CD4-positive, CD25-positive, alpha-beta regulatory T cell (primary cell): ENCODE measurements at regions not wholly inside any gene's neighbourhood (a gene's known extent, or its start where the extent isn't known, plus 50 kb on each side); places are given as distances from the start of the nearest gene placed in this dataset.

ENCODE experiments used
- ATAC-seq, 2 donors: fragments of 150-1000 bp; cut with Tn5 transposase; one replicate each; pipeline ENCODE4 v1.10.0; 2021; ENCODE audit warnings: low read depth in 2 of 2, moderate number of reproducible peaks in 2 of 2, moderate library complexity in 1 of 2
- DNase-seq, 3 donors: peaks; one replicate each; pipeline versions ENCODE4 v3.0.0 to v3.0.0-alpha.2; 2012 to 2022; ENCODE audit warnings: mixed read lengths in 1 of 3
- H3K27ac ChIP-seq: one replicate; pipeline ENCODE4 v1.7.0; 2013; ENCODE audit warnings: mild to moderate bottlenecking, low read length; ENCODE audit not compliant: insufficient read depth, poor library complexity, severe bottlenecking
- H3K27me3 ChIP-seq: one replicate; pipeline ENCODE4 v1.7.0; 2013; ENCODE audit warnings: low read length; ENCODE audit not compliant: control insufficient read depth, insufficient read depth
- H3K36me3 ChIP-seq: one replicate; pipeline ENCODE4 v1.7.0; 2013; ENCODE audit warnings: mild to moderate bottlenecking, low read length, moderate library complexity; ENCODE audit not compliant: control insufficient read depth, insufficient read depth
- H3K4me1 ChIP-seq: 2 replicates; pipeline ENCODE4 v1.7.0; 2013; ENCODE audit warnings: mild to moderate bottlenecking, low read length; ENCODE audit not compliant: insufficient read depth, control insufficient read depth, poor library complexity, severe bottlenecking
- H3K4me3 ChIP-seq: one replicate; pipeline ENCODE4 v1.7.0; 2013; ENCODE audit warnings: low read depth, mild to moderate bottlenecking, low read length, moderate library complexity
- H3K9me3 ChIP-seq, 2 experiments: 1 replicate in 1 of 2; 2 replicates in 1 of 2; pipeline ENCODE4 v1.7.0; 2013; ENCODE audit warnings: low read length in 2 of 2, mild to moderate bottlenecking in 1 of 2, moderate library complexity in 1 of 2; ENCODE audit not compliant: control insufficient read depth in 2 of 2
- H3K27ac Mint-ChIP-seq, 3 donors: one replicate each; pipeline ENCODE4 v1.8.0; 2020 to 2022; ENCODE audit warnings: mild to moderate bottlenecking in 3 of 3, mixed read lengths in 3 of 3, moderate library complexity in 2 of 3
- H3K27me3 Mint-ChIP-seq: one replicate; pipeline ENCODE4 v1.8.0; 2022; ENCODE audit warnings: mild to moderate bottlenecking, mixed read lengths
- H3K36me3 Mint-ChIP-seq: one replicate; pipeline ENCODE4 v1.8.0; 2020; ENCODE audit warnings: mixed read lengths
- H3K4me1 Mint-ChIP-seq, 4 donors: one replicate each; pipeline ENCODE4 v1.8.0; 2020 to 2022; ENCODE audit warnings: mixed read lengths in 4 of 4, mild to moderate bottlenecking in 1 of 4
- H3K4me3 Mint-ChIP-seq, 4 donors: one replicate each; pipeline ENCODE4 v1.8.0; 2020 to 2022; ENCODE audit warnings: mild to moderate bottlenecking in 4 of 4, mixed read lengths in 4 of 4, moderate library complexity in 3 of 4
- H3K9me3 Mint-ChIP-seq, 7 donors: one replicate each; pipeline ENCODE4 v1.8.0; 2020 to 2022; ENCODE audit warnings: mixed read lengths in 7 of 7, mild to moderate bottlenecking in 3 of 7, moderate library complexity in 2 of 7

- H3K4me3 Mint-ChIP-seq = no peak overlapping the region
- H3K9me3 ChIP-seq = no peaks in the 10 kb centered on the region
Measured at GRCh38 chr11:115848611-115849010, 344.4 kb upstream of the CADM1 start.

GRCh38 chr11:115848080-115848479, 343.9 kb upstream of the CADM1 start:
- Histone ChIP-seq H3K4me1 (no peaks in the 10 kb centered on the region), H3K4me3 (no peak overlapping the region), H3K27me3 (peaks cover 2% of the 10 kb centered on the region), H3K36me3 (no peaks in the 10 kb centered on the region), H3K27ac (no peak overlapping the region), H3K9me3 (no peaks in the 10 kb centered on the region)
- Mint-ChIP-seq H3K9me3 (peaks cover 0 to 14% (median 2%) of the 10 kb centered on the region in 7 donors), H3K36me3 (no peaks in the 10 kb centered on the region), H3K27ac (no peak overlapping the region), H3K4me1 (peaks cover 0 to 6% (median 0%) of the 10 kb centered on the region in 4 donors), H3K27me3 (peaks cover 32% of the 10 kb centered on the region), H3K4me3 (no peak overlapping the region)
- DNase-seq = no peak
- no peak for ATAC-seq

More at GRCh38 chr11:115848611-115849010, 344.4 kb upstream of the CADM1 start:
- ATAC-seq = no peak
- DNase-seq = no peak
- no peak overlapping the region for H3K27ac Mint-ChIP-seq
- peaks cover 2 to 14% (median 5%) of the 10 kb centered on the region in 7 donors for H3K9me3 Mint-ChIP-seq
- Histone ChIP-seq H3K36me3 (no peaks in the 10 kb centered on the region), H3K27me3 (peaks cover 2% of the 10 kb centered on the region), H3K4me3 (no peak overlapping the region), H3K4me1 (no peaks in the 10 kb centered on the region), H3K27ac (no peak overlapping the region)
- no peaks in the 10 kb centered on the region for H3K36me3 Mint-ChIP-seq
- H3K4me1 Mint-ChIP-seq = peaks cover 0 to 6% (median 0%) of the 10 kb centered on the region in 4 donors
- peaks cover 32% of the 10 kb centered on the region for H3K27me3 Mint-ChIP-seq

GRCh38 chr11:115845872-115846271, 341.7 kb upstream of the CADM1 start:
- Mint-ChIP-seq H3K9me3 (peaks cover 0 to 19% (median 2%) of the 10 kb centered on the region in 7 donors), H3K4me1 (peaks cover 0 to 6% (median 0%) of the 10 kb centered on the region in 4 donors), H3K27ac (no peak overlapping the region), H3K27me3 (peaks cover 38% of the 10 kb centered on the region), H3K4me3 (no peak overlapping the region), H3K36me3 (no peaks in the 10 kb centered on the region)
- no peaks in the 10 kb centered on the region for H3K4me1 ChIP-seq
- H3K36me3 ChIP-seq = no peaks in the 10 kb centered on the region
- no peak overlapping the region for H3K4me3 ChIP-seq
- ATAC-seq (no peak), DNase-seq (no peak)
- no peak overlapping the region for H3K27ac ChIP-seq
- no peaks in the 10 kb centered on the region for H3K9me3 ChIP-seq
- peaks cover 2% of the 10 kb centered on the region for H3K27me3 ChIP-seq

GRCh38 chr11:115843685-115844084, 339.5 kb upstream of the CADM1 start:
- Mint-ChIP-seq H3K4me3 (no peak overlapping the region), H3K27me3 (peaks cover 34% of the 10 kb centered on the region), H3K4me1 (peaks cover 0 to 4% (median 0%) of the 10 kb centered on the region in 4 donors), H3K27ac (no peak overlapping the region), H3K9me3 (peaks cover 0 to 8% (median under 1%) of the 10 kb centered on the region in 7 donors), H3K36me3 (no peaks in the 10 kb centered on the region)
- no peaks in the 10 kb centered on the region for H3K36me3 ChIP-seq
- no peak for DNase-seq
- no peaks in the 10 kb centered on the region for H3K4me1 ChIP-seq
- ATAC-seq = no peak
- no peaks in the 10 kb centered on the region for H3K9me3 ChIP-seq
- H3K27me3 ChIP-seq = peaks cover 2% of the 10 kb centered on the region
- H3K4me3 ChIP-seq = no peak overlapping the region
- no peak overlapping the region for H3K27ac ChIP-seq

- Mint-ChIP-seq H3K27me3 (peaks cover 31% of the 10 kb centered on the region), H3K27ac (no peak overlapping the region), H3K4me3 (no peak overlapping the region), H3K4me1 (no peaks in the 10 kb centered on the region), H3K36me3 (no peaks in the 10 kb centered on the region), H3K9me3 (peaks cover 0 to 10% (median 0%) of the 10 kb centered on the region in 7 donors)
- DNase-seq = no peak
- no peaks in the 10 kb centered on the region for H3K36me3 ChIP-seq
- H3K4me1 ChIP-seq = no peaks in the 10 kb centered on the region
- H3K27me3 ChIP-seq = peaks cover 2% of the 10 kb centered on the region
- H3K4me3 ChIP-seq = no peak overlapping the region
- no peaks in the 10 kb centered on the region for H3K9me3 ChIP-seq
- H3K27ac ChIP-seq = no peak overlapping the region
- no peak for ATAC-seq
Measured at GRCh38 chr11:115843111-115843510, 338.9 kb upstream of the CADM1 start.

GRCh38 chr11:115820026-115820425, 315.8 kb upstream of the CADM1 start:
- DNase-seq = no peak
- Histone ChIP-seq H3K9me3 (peaks cover 2 to 9% of the 10 kb centered on the region in 2 experiments), H3K36me3 (no peaks in the 10 kb centered on the region), H3K4me1 (no peaks in the 10 kb centered on the region), H3K4me3 (no peak overlapping the region), H3K27ac (no peak overlapping the region), H3K27me3 (peaks cover 2% of the 10 kb centered on the region)
- Mint-ChIP-seq H3K4me3 (no peak overlapping the region), H3K27ac (no peak overlapping the region), H3K36me3 (peaks cover 4% of the 10 kb centered on the region), H3K27me3 (peaks cover 10% of the 10 kb centered on the region), H3K9me3 (peaks cover 2 to 10% (median 5%) of the 10 kb centered on the region in 7 donors), H3K4me1 (no peaks in the 10 kb centered on the region)
- no peak for ATAC-seq

GRCh38 chr11:115819014-115819413, 314.8 kb upstream of the CADM1 start:
- Histone ChIP-seq H3K27ac (no peak overlapping the region), H3K4me1 (no peaks in the 10 kb centered on the region), H3K36me3 (no peaks in the 10 kb centered on the region), H3K4me3 (no peak overlapping the region), H3K9me3 (peaks cover 2 to 9% of the 10 kb centered on the region in 2 experiments), H3K27me3 (peaks cover 2% of the 10 kb centered on the region)
- no peaks in the 10 kb centered on the region for H3K4me1 Mint-ChIP-seq
- no peak overlapping the region for H3K27ac Mint-ChIP-seq
- H3K4me3 Mint-ChIP-seq = no peak overlapping the region
- H3K27me3 Mint-ChIP-seq = peaks cover 10% of the 10 kb centered on the region
- ATAC-seq = no peak
- H3K9me3 Mint-ChIP-seq = peaks cover 2 to 10% (median 5%) of the 10 kb centered on the region in 7 donors
- DNase-seq = no peak
- H3K36me3 Mint-ChIP-seq = peaks cover 4% of the 10 kb centered on the region

- Mint-ChIP-seq H3K4me3 (no peak overlapping the region), H3K4me1 (no peaks in the 10 kb centered on the region), H3K9me3 (peaks cover 4 to 10% (median 5%) of the 10 kb centered on the region in 7 donors), H3K36me3 (peaks cover 4% of the 10 kb centered on the region), H3K27me3 (peaks cover 10% of the 10 kb centered on the region), H3K27ac (no peak overlapping the region)
- H3K27me3 ChIP-seq = peaks cover 2% of the 10 kb centered on the region
- H3K4me3 ChIP-seq = no peak overlapping the region
- DNase-seq (no peak), ATAC-seq (no peak)
- no peaks in the 10 kb centered on the region for H3K4me1 ChIP-seq
- peaks cover 2 to 9% of the 10 kb centered on the region in 2 experiments for H3K9me3 ChIP-seq
- H3K27ac ChIP-seq = no peak overlapping the region
- no peaks in the 10 kb centered on the region for H3K36me3 ChIP-seq
Measured at GRCh38 chr11:115817844-115818468, 313.7 kb upstream of the CADM1 start.
